Stimulated activated CD4-positive, alpha-beta T cell treated with anti-CD3 and anti-CD28 coated beads, Interleukin-1b, Interleukin-23, amount 100 ng/mL, for 48 hours (primary cell): ENCODE measurements at regions not wholly inside any gene's neighbourhood (a gene's known extent, or its start where the extent isn't known, plus 50 kb on each side); places are given as distances from the start of the nearest gene placed in this dataset.
"Not testable (repeated sequence)": the region's sequence is repeated elsewhere in the genome, so short reads cannot be mapped to it uniquely, and the experiment has no call there.

ENCODE experiments used
- DNase-seq: peaks from one replicate; pipeline ENCODE4 v3.0.0-alpha.2; 2020

GRCh38 chr5:85173469-85173868 lies 788.8 kb upstream of the EDIL3 start:
- DNase-seq: no peak

DNA sequence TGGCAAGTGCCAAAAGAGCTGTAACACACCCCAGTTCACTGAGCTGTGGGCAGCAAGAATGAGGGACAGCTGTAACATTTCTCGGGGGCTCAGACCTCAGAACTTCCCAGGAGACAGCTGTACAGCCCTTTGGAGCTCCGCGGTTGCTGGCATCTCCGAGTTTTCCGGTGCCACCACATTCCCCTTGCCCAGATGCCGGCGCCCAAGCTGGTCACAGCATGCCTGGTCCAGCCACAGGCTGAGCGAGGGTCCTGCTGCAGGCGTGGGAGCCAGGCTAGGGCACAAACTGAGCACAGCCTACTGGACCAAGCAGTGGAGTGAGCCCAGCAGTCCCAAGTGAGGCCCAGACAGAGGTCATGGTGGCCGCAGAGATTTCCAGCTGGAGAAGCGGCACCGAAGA lies 797.7 kb upstream of the EDIL3 start:
- DNase-seq: no peak

- no peak for DNase-seq
Observed at GRCh38 chr5:85204289-85204688, 819.6 kb upstream of the EDIL3 start.

DNA sequence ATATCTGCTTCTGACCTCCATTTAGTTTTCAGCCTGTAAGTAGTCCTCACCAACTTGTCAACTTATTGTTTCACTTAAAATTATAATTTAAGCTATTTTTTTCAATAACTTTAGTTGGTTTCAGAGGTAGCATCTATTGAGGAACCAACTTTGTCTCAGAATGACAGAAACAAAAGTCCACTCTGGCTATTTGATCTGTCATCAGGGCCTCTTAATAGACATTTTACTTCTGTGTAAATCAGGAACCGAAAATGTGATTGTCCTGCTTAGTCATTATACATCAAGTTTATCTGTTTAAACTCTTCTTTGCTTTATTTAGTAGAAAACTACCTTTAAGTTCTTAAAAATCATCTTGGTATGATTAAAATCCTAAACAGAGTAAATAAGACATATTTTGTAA lies 820.8 kb upstream of the EDIL3 start:
- DNase-seq: no peak

DNA sequence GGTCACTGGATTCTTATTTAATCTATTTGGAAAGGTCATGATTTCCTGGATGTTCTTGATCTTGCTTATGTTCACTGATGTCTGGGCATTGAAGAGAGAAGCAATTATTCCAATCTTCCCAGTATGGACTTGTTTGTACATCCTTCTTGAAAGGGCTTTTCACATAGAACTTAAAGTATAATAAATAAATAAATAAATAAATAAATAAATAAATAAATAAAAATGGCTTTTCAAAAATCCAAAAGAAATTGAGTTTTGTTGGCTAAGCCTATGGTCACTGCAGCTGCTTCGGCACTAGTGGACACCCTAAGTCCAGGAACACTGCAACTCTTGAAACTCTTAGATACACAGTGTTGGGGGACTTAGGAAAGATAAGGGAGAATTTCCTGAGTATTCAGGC lies 840.7 kb upstream of the EDIL3 start:
- no peak for DNase-seq

DNA sequence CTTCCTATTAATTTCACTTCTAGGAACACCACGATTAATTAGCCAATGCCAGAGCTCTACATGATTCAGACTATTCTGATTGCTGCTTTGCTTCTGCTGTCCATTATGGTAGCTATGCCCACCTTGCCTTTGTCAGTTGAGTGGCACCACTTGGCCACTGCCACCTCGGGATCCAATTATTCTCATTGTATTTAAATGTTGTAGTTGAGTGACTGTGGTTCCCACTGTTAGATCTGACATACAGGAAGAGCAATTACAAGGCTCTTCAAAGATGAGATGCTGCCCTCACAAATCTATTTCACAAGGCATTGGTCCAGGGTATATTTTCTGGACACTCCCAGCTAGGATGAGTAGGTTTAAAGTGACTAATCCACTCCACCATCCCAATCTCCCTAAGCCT lies 864.5 kb upstream of the EDIL3 start:
- no peak for DNase-seq

DNA sequence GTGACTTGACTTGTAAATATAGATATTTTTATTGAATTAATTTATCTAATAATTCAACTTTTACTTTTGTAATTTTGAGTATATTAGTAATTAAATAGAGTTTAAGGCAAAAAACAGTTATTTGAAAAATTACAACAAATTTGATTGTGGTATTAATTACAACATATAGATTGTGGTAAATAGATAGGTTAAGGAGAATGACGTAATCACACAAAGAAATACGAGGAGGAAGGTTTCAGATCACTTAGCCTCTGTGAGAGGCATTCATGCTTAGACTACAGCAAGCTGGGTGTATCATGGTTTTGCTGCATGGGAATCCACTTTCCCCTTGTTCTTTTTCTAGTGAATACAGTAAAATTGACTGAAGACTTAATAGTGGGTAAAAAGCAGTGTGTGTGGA lies 878.4 kb upstream of the EDIL3 start:
- DNase-seq: no peak

- no peak for DNase-seq
Observed at GRCh38 chr5:85266692-85267091, 882.0 kb upstream of the EDIL3 start.

DNA sequence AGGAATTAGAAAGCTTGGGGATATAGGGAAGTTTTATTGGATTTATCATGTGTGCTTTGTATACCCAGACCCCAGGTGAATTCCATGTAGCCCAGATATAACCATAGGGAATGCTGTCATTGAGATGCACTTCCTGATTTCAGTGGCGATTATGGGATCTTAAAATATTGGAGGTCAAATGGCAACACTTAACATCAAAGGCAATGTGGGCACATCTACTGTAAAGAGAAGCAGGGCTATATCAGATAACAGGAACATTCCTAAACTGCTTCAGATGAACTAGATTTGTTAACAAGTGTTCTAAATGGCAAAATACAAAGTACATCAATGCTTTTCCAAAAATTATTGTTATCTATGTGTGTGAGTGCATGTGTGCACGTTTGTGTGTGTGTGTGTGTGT lies 883.5 kb upstream of the EDIL3 start:
- no peak for DNase-seq

- DNase-seq: no peak
Observed at GRCh38 chr5:85278193-85278592, 893.5 kb upstream of the EDIL3 start.

- DNase-seq: no peak
Observed at GRCh38 chr5:85288914-85289313, 904.2 kb upstream of the EDIL3 start.

DNA sequence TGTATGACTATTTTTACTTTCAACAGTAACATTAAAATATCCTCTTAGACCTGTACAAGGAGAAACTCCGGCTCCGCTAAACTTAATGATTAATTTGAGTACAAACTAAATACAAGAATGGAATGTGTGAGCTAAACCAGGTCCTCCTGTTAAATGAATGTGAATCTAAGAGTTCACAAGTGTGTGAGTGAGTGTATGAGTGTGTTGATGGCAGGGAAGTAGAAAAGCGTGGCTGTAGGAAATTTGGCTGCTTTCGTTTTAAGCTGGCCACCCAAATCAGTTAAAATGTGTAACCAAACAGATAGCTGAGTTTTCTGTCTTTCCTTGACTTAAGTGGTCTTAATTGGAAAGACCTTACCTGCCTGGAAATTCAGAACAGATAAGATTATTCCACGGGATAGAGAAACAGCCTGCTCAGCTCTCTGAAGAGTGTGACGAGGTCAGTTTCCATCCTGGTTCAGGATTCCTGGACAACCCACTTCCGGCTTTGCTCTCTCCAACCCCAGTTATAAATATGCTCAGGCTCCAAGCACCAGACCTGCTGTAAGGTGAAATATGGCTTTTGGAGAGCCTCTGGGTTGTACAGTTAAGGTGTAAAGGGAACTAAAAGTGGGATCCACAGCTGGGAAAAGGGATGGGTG lies 908.6 kb upstream of the EDIL3 start:
- DNase-seq: no peak

DNA sequence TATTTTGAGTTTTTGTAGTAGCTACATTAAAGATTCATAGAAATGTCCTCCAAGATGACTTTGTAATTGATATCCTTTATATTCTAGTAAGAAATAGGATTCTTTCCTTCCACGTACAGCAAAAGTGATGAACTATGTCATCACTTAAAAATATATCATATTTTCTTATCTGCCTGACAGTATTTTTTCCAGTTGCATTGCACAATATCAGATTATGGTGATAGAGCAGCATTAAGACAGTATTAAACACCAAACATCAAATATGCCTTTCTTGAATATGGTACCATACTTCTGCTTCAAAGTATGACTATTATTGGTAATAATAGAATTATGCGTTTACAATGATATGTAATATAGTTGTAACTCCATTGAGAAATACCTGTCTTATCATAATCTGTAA lies 919.8 kb upstream of the EDIL3 start:
- no peak for DNase-seq

DNA sequence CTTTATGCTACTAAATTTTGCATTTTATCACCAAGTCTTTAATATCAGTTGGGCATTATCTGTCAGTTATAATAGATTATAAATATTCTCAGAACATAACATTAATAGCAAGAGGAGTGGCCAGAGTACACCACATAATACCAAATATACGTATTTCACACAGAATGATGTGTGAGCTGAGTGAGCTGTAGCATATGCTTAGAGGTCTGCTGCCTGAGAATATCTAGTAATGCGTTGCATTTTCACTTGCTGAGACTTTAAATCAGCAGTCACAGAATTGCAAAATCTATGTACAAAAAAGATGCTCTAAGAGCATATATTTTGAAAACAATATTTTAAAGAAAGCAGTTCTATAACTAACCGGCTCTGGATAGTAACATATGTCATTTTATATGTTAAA lies 921.1 kb upstream of the EDIL3 start:
- DNase-seq: no peak

DNA sequence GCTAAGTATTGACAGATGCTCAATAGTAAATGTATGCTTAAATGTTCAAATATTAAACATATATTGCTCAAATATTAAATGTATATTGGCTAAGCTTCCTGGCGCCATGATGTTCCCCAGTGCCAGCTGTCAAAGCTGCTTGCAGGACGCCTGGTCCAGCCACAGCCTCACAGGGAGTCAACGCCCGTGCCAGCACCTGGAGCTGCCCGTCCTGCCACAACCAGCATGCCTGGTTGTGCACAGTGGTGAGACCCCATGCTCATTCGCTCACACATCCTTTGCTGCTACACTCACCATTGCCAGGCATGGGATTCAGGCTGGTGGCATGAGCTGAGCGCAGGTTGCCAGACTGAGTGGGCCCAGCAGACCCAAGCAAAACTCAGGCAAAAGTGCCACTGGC lies 926.9 kb upstream of the EDIL3 start:
- DNase-seq: no peak

GRCh38 chr5:85320495-85320894 lies 935.8 kb upstream of the EDIL3 start:
- DNase-seq: no peak

GRCh38 chr5:85333276-85333675 lies 948.6 kb upstream of the EDIL3 start:
- no peak for DNase-seq

DNA sequence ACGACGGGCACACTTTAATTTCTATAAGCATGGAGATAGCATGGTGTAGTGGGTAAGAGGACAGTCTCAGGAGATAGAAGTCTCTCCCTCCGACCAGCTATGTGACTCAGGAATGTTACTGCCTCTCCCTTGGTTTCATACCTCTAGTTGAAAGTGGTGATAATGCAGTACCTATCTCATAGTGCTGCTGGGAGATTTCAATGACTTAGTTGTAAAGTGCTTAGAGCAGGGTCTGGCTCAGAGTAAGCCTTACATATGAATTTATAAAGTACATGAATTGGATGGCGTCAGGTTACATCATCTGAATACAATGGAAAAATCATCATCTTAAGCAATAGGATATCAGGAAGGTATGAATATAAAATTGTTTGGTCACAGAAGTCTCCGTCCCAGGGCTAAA lies 952.8 kb upstream of the EDIL3 start:
- DNase-seq: no peak

- no peak for DNase-seq
Observed at GRCh38 chr5:85340790-85341189, 956.1 kb upstream of the EDIL3 start.

- DNase-seq: no peak
Observed at GRCh38 chr5:85345818-85346217, 961.1 kb upstream of the EDIL3 start.

GRCh38 chr5:85357309-85357708 lies 972.6 kb upstream of the EDIL3 start:
- no peak for DNase-seq

DNA sequence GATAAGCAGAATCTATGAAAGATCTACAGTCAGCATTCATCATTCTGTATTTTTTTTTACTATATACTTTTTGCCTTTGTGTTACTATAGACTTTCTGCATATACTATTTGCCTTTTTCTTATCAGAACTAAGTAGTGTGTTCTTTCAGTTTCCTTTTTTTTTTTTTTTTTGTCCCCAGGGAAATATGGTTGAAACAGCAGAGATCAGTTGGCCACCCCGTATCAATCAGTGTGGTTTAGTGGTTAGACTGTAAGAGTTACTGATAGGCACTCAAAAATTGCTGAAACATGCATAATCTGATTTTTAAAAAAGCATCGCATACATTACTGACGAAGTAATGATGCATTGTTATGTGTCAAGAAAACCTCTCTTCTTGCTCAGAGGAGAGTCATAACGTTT lies 990.8 kb upstream of the EDIL3 start:
- DNase-seq: no peak

- no peak for DNase-seq
Observed at GRCh38 chr5:85388770-85389169, 1004.1 kb upstream of the EDIL3 start.

GRCh38 chr5:85392309-85392708 lies 1007.6 kb upstream of the EDIL3 start:
- DNase-seq: not testable (repeated sequence)

- DNase-seq: no peak
Observed at GRCh38 chr5:85395526-85395925, 1010.8 kb upstream of the EDIL3 start.

- DNase-seq: no peak
Observed at GRCh38 chr5:85397451-85397850, 1012.8 kb upstream of the EDIL3 start.
